ENCODE measurements at regions not wholly inside any gene's neighbourhood (a gene's known extent, or its start where the extent isn't known, plus 50 kb on each side); places are given as distances from the start of the nearest gene placed in this dataset.

DNA sequence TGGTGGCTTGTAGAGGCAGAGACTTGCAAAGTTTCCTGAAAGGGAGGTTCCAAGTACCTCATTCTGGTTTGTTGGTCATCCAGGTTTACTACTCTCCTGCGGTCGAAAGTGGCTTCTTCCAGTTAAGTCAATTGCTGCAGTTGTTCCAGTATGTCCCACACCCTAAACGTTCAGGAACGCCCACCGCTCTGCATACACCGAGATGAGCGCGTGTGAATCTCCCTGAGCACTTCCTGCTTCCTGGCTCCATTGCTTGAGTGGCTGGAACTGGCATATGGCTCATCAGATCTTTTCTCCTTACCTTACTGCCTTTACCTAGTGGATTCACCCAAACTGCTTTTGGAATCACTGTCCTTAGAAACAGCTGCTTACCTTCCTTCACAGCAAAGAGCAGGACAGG, 59.1 kb upstream of the GLIS3 start:
- no peak for TF ChIP-seq CTCF (IDR thresholded peaks at IDR 0.05)
- no peak for TF ChIP-seq EP300 (IDR thresholded peaks at IDR 0.05)
- TF ChIP-seq POLR2AphosphoS5 (IDR thresholded peaks at IDR 0.05), result no peak
- no peak for TF ChIP-seq POLR2A (IDR thresholded peaks at IDR 0.05)
